HG03378 (cell line): ENCODE measurements at regions not wholly inside any gene's neighbourhood (a gene's known extent, or its start where the extent isn't known, plus 50 kb on each side); places are given as distances from the start of the nearest gene placed in this dataset.
"Not testable (repeated sequence)": the region's sequence is repeated elsewhere in the genome, so short reads cannot be mapped to it uniquely, and the experiment has no call there.

Experiments
- ATAC-seq: cut with Tn5 transposase; IDR thresholded peaks from one replicate; pipeline ENCODE4 v1.9.1; 2021; ENCODE audit warnings: mild to moderate bottlenecking, moderate library complexity; ENCODE audit not compliant: unreplicated experiment

DNA sequence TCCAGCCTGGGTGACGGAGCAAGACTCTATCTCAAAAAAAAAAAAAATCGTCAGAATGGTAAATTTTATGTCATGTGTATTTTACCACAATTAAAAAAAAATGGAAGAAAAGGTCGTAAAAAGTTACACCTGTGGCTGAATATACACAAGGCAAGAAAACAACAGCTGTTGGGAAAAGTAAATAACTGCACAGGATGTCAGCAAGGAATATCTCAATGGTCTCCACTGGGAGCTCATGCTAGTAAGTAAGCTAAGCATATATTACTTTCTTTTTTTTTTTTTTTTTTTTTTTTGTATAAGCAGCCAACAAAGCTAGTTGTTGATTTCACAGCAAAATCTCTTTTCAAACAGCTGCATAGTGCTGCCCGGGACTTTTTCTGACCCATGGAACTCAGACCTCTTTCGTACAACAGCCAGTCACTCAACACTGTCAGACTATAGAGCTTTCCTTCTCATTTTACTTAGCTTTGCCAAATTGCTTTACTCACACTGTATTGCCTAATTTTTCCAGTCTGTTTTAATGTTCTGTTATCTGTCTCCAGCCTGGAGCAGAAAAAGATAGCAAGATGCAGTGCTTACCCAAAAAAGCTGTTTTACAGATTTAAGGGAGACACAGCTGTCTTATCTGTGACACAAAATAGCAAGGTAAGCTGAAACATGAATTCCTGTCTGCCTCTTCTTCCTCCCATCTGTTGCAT is 175.9 kb downstream of the ENC1 start:
- no peak for ATAC-seq

DNA sequence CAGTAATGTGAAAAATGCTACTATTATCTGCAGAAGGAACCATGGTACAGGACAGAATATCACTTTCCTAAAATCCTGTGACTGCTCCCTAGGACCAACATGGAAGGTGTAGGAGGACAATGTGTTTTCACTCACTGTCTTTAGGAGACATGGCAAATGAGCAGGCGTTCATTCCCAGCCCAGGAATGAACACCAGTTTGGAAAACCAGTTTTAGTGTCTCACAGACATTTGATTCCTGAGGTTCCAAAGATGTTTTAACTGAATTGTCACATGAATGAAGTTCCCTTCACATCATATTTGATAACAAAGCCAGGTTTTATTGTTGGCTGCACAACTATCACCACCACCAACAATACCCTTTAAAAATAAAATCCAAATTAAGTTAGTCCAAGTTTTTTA is 178.2 kb downstream of the ENC1 start:
- ATAC-seq, result no peak

DNA sequence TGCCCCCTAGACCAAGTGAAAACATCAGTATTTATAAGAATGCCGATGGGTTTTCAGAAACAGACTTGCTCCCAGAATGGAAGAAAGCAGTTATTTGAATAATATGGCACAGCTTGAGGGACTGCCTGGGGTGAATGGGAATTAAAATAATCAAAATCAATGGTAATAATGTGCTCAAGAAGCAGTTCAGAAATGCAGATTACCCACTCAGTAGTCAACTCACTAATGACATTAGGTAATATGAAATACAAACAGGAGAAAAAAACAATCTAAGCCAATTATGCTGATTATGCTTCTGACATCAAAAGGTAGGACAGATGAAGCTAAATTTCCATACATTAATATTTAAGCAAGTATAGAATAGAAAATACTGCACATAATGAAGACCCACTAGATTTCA is 179.3 kb downstream of the ENC1 start:
- no peak for ATAC-seq

DNA sequence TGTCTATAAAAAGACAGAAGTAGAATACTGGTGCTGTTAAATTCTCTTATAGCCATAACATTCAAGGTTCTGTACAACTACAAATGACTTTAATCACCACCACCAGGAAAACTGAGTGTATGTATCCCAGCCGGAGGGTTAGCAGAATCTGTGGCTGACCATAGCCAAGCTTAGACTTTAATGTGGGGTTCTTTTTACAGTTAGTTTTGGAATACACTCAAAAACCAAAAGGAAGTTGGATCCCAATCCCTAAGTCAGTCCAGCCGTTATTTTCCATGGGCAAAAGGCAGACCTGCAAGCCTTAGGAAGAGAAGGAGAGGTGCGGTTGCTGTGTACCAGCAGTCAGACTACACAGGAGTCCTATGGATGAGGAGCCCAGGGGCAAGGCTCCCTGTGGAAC is 179.8 kb downstream of the ENC1 start:
- ATAC-seq, result no peak

DNA sequence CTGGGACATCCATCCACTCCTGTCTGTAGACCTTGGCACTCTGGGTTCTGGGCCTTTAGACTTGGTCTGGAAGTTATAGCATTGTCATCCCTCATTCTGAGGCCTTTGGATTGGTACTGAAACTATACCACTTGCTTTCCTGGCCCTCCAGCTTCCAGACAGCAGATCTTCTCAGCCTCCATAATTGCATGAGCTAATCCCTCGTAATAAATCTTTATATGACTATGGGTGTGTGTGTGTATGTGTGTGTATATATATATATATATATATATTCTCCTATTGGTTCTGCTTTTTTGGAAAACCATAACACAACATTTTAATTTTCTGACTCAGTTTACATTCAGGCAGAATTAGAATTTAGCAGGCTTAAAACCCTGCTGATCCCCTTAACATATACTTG is 180.5 kb downstream of the ENC1 start:
- ATAC-seq, result no peak

DNA sequence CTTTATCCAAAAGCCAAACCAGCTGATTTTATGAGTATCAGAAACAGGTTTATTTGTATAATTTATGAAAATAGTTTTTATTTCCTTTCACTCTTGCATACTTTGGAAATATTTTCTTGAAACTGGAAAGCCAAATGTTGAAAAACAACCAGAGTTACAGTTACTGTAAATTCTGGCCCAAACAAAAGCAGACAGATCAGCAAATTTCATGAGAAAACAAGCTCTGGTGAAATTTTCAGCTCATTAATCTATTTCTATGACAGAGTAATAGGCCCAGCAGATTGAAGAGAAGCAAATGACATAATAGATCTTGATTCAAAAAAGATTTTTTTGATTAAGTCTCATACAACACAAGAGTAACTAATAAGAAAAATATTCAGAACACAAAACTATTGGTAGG is 182.7 kb downstream of the ENC1 start:
- ATAC-seq, result no peak

DNA sequence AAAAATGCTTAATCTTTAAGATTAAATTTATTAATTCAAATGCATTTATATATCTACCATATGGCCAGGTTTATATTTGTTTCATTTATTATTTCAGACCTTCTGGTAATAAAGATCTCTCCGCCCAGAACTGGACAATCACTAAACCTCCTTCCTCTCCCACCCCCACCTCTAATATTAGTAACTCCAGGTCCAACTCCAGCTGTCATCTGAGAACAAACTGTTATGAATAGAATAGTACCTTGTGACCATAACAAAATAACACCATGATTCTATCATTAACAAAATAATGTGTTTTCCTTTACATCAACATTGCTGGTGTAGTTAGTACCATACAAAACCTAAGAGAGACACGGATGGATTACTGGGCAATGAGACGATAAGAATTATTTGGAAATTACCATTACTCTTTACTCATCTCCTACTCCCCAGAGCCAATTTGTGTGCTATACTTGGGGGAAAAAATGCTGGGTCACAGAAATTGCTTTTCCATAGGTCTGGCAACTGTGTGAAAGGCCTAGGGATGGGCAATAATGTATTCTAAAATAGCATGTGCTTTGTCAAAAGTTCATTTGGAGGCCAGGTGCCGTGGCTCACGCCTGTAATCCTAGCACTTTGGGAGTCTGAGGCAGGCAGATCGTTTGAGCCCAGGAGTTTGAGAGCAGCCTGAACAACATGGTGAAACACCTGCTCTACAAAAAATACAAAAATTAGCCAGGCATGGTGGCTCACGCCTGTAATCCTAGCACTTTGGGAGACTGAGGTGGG is 186.1 kb downstream of the ENC1 start:
- ATAC-seq, result no peak

DNA sequence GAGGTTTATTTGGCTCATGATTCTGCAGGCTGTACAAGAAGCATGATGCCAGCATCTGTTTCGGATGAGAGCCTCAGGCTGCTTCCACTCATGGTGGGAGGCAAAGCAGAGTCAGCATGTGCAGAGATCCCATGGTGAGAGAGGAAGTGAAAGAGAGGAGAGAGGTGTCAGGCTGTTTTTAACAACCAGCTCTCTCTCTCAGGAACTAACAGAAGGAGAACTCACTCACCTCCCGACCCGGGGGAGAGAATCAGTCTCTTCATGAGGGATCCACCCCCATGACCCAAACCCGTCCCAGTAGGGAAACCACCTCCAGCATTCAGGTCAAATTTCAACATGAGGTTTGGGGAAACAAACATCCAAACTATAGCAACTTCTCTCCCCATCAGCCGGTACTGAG is 187.7 kb downstream of the ENC1 start:
- no peak for ATAC-seq

DNA sequence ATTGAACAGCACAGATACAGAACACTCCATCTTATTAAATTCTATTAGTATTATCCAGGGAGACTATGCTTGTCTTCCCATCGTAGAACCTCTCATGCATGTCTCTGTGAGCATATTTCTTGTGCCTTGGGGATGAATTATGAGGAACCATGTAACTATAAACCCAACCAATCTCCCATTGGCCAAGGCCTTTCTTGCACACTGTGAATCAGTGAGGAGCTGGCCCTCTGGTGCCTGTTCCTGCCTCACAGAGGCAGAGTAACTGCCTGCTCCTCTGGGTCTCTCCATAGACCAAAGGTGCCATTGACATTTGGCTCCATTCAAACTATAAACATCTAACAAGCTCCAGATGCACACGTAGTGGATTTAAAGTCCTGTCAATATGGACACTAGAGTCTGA is 190.4 kb downstream of the ENC1 start:
- ATAC-seq, result no peak

DNA sequence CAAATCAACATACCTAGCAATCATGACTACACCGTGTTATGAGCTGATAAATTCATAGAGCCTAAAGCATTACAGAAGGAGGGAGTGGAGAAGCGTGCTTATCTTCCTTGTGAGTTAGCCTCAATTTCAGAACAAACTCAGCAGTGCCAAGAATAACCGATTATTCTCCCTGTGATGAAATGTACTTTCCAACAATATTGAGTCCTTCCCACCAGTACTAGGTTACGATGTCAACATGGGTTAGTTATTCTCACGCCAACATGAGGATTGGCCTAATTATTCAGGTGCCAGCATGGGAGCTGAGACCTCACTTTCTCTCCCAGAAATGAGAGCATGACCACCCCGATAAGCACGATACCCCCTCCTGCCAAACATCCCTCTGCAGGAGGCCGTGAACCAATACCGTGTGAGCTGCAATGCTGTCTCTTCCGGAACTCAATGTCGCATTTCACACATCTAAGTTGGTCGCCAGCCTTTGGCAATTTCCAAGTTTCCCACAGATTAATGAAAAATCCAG is 193.7 kb downstream of the ENC1 start:
- no peak for ATAC-seq

DNA sequence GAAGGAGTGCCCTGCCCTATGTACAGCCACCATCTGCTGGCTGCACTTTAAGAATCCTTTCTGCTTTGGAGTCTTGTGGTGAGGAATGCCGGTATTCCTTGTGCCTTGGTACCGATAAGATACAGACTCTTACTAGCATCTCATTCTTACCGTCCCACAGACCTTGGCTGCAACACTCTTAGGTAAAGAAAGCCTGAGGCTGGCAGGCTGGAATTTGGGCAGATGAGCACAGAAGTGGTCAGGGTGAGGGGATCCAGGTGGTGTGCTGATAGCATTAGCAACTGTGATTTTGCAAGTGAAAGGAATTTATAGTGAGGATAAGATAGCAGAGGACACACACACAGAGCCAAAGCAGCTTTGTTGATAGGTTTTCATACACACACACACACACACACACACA is 198.1 kb downstream of the ENC1 start:
- no peak for ATAC-seq

DNA sequence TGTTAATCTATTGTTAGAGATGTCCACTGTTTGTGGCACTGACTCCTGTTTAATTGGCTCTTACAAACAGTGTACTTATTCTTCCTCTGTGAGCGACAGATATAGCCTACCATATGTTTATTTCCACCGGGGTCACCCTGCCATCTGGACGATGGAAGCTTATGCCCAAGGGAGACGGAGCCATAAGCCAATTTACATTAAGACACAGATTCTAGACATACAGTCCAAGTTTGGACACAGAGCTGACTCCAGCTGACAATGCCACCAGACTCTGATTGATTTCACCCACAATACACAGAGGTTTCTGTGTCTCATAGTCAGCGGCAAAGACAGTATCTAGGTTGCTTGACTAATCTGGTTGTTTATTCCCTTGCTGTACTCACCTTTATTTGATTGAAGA is 198.9 kb downstream of the ENC1 start:
- no peak for ATAC-seq

DNA sequence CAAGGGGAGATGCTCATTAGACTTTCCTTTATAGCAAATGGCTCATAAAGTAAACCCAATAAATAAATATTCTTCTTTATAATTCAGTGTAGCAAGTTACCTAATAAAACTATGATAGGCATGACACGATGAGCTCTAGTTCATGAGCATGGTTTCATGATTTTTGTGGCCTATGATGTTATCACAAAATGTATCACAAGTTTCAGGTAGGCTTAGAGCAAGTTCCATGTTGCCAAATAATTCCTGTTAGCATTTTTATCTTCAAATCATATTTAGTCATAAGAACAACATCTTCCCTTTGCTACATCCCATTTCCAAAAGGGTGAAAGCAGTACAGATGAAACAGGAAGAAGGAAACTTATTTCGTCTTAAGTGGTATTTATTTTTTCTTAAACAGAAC is 200.2 kb downstream of the ENC1 start:
- no peak for ATAC-seq

DNA sequence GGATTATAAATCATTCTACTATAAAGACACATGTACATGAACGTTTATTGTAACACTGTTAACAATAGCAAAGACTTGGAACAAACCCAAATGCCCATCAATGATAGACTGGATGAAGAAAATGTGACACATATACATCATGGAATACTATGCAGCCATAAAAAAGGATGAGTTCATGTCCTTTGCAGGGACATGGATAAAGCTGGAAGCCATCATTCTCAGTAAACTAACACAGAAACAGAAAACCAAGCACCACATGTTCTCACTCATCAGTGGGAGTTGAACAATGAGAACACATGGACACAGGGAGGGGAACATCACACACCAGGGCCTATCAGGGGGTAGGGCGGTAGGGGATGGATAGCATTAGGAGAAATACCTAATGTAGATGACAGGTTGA is 202.7 kb downstream of the ENC1 start:
- ATAC-seq, result not testable (repeated sequence)

DNA sequence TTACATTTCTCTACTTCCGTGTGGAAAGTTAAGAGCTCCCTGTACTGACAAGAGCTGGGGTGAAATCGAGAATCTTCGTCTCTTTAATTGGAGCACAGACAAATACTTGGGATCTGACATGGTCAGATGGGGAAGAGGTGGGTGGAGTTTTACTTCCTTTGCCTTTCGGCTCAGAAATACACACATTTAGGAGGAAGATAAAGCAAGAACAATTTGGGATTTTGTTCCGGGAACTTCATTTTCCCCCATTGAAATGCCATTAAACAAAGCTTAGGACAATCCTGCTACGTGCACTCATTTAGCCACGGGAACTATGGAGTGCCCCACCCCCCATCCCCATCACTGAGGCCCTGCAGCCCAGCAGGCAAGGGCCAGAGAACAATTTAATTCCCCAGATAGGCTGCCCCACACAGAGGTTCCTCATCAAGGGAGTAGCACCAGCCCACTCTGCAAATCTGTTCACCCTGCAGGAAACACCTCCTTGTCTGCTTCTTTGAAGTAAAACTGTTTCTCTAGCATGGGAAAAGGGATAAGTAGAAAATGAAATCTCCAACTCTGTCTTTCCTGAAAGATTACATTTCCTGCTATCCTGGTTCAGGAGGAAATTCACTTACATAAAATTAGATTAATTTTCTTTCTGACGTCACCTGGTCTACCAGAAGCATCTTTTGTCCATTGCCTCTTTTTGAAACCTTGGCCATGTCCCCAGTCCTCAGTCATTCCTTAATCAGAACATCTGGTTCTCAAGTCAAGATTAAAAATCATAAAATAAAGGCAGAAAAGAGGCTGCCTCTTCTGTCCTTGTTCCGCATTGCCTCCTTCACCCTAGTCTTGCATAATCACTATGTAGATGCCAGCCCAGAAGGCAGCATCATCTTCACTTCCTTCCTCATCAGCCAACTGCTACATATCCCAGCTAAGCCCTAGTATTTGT is 206.4 kb downstream of the ENC1 start:
- no peak for ATAC-seq

DNA sequence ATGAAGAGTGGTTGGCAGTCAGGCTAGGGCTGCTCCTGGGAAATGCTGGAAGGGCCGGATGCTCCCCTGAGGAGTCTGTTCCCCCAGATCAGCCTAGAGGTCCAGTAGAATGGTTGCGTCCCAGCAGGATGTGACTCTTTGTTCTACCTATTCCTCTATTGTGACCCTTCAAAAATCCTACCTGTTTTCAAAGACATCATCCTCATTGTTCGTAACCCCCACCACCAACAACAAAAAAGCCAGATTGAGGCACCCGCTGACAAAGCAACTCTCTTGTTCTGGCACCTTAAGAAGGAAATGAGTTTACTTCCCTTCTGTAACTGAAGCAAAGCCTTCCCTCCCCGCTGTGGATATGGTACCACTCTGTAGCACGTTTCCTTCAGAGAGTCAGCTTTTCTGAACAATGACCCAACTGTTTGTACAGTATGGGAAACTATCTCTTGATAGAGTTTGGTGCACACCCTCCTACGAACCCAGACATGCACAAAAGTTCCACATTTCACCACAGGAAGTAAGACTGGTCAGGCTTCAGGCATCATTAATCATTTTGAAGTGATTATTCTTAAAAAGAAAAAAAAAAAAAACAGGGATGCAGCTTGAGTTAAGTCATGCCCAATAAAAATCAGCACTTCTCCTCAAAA is 207.2 kb downstream of the ENC1 start:
- no peak for ATAC-seq

DNA sequence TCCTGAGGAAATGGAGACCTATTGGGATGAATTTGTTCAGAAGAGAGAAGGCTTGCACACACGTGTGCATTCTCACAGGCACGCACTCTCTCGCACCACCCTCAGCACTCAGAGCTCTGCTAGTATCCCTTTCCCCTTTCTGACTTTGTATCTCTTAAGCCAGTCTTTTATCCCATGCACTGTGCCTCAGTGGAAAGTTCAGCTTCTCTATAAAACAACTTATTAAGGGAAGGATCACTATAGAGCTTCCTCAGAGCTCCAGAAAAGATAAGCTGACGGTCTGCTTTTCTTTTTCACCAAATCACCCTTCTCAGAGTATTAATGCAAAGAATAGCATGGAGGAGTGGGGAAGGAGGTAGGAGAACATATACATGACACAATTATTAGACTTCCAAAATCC is 207.8 kb downstream of the ENC1 start:
- no peak for ATAC-seq

DNA sequence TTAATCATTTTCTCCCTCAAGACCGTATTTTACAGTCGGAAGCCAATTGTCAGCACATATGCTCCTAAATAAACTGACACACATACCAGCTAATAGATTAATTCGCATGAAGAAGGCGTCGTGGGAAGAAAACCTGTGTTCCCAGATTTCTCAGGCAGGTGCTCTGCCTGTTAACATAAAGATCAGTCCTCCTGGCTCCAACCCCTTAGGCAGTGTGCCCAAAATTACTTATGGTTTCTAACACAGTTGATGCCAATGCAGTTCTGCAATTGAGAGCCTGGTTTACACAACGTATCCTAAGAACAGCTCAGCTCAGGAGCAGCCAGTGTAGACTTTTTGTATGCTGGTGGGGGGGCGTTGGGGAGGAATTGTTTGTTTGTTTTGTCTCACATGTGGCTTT is 208.3 kb downstream of the ENC1 start:
- ATAC-seq, result no peak

DNA sequence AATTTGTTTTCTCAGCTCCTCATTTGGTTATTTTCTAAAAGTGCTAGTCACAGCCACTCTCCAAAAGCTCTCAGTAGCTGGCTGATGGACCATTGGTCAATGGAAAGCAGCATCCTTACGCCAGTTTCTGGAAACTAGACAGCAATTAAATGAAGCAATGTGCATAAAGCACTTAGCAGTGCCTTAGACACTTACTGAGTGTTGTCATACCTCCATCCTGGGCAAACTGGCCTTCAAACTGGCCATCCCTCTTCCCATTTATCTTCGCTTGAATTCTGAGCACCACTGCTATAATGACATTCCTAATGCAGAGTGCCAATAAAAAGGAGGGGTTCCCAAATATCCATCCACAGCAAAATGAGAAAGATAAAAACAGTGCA is 209.2 kb downstream of the ENC1 start:
- ATAC-seq, result no peak

DNA sequence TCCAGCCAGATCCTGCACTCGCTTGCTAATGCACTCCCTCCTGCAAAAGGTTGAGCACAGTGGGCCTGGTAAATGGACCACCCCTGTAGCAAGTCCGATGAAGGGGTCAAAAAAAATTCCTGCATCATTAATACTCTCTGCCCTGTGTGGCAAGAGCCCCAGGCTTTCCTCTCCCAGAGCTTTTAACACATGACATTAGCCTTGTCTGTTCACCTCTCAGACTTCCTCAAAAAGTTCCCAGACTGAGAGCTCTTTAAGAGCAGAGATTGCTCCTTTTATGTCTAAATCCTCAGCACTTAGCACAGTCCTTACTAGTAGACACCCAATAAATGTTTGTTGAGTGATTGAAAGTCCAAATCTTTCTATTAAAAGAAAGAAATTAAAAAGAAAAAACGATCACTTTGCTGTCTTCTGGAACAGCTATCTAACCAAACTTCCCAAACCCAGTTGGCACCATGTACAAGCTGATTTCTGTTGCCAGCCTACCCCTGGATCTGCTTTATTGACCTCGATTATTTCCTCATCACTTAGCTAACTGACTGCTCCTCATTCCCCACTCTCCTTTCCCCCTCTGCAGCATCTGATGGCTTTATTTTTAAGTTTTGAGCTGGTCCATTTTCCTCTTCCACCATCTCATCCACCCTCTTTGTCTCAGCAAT is 209.8 kb downstream of the ENC1 start:
- no peak for ATAC-seq
